SKM-1 (cell line): ENCODE measurements at regions not wholly inside any gene's neighbourhood (a gene's known extent, or its start where the extent isn't known, plus 50 kb on each side); places are given as distances from the start of the nearest gene placed in this dataset.
"Not testable (repeated sequence)": the region's sequence is repeated elsewhere in the genome, so short reads cannot be mapped to it uniquely, and the experiment has no call there.

Experiments used
- DNase-seq: peaks from one replicate; lab custom pipeline; 2025; ENCODE audit not compliant: unreplicated experiment; lab: John Stamatoyannopoulos, UW

GRCh38 chr1:60746278-60746791 is 336.0 kb upstream of the NFIA start:
- no peak for DNase-seq

GRCh38 chr1:60745484-60745883 is 336.9 kb upstream of the NFIA start:
- DNase-seq: no peak

GRCh38 chr1:60742339-60742738 is 340.0 kb upstream of the NFIA start:
- no peak for DNase-seq

- no peak for DNase-seq
These were observed 342.2 kb upstream of the NFIA start for GRCh38 chr1:60740154-60740553.

- no peak for DNase-seq
These were observed 342.6 kb upstream of the NFIA start for GRCh38 chr1:60739729-60740128.

- DNase-seq: no peak
These were observed 349.4 kb upstream of the NFIA start for GRCh38 chr1:60732977-60733401.

- no peak for DNase-seq
These were observed 351.0 kb upstream of the NFIA start for GRCh38 chr1:60731321-60731720.

- DNase-seq: no peak
These were observed 354.8 kb upstream of the NFIA start for GRCh38 chr1:60727552-60727951.

GRCh38 chr1:60716472-60716871 is 365.9 kb upstream of the NFIA start:
- DNase-seq: no peak

GRCh38 chr1:60715970-60716369 is 366.4 kb upstream of the NFIA start:
- DNase-seq: no peak

GRCh38 chr1:60709426-60709825 is 372.9 kb upstream of the NFIA start:
- no peak for DNase-seq

- DNase-seq: no peak
These were observed 377.3 kb upstream of the NFIA start for GRCh38 chr1:60705026-60705425.

GRCh38 chr1:60703155-60703554 is 379.2 kb upstream of the NFIA start:
- DNase-seq: no peak

GRCh38 chr1:60699325-60699724 is 383.0 kb upstream of the NFIA start:
- no peak for DNase-seq

- DNase-seq: no peak
These were observed 385.0 kb upstream of the NFIA start for GRCh38 chr1:60697204-60697994.

- no peak for DNase-seq
These were observed 385.8 kb upstream of the NFIA start for GRCh38 chr1:60696512-60696911.

- DNase-seq: no peak
These were observed 386.6 kb upstream of the NFIA start for GRCh38 chr1:60695716-60696171.

- DNase-seq: no peak
These were observed 387.4 kb upstream of the NFIA start for GRCh38 chr1:60694980-60695379.

- DNase-seq: no peak
These were observed 390.3 kb upstream of the NFIA start for GRCh38 chr1:60692031-60692430.

GRCh38 chr1:60688221-60688620 is 394.1 kb upstream of the NFIA start:
- DNase-seq: not testable (repeated sequence)

- DNase-seq: no peak
These were observed 401.1 kb upstream of the NFIA start for GRCh38 chr1:60681095-60681860.
